Glutamatergic neuron (in vitro differentiated cells): ENCODE measurements at regions not wholly inside any gene's neighbourhood (a gene's known extent, or its start where the extent isn't known, plus 50 kb on each side); places are given as distances from the start of the nearest gene placed in this dataset.

Source experiments
- DNase-seq: peaks from one replicate; pipeline ENCODE4 v3.0.0; 2022
- H3K27ac Mint-ChIP-seq: one replicate; pipeline ENCODE4 v1.8.0; 2020; ENCODE audit warnings: mild to moderate bottlenecking, mixed read lengths, inconsistent platforms; ENCODE audit not compliant: unreplicated experiment
- H3K27me3 Mint-ChIP-seq: one replicate; pipeline ENCODE4 v1.8.0; 2020; ENCODE audit warnings: mild to moderate bottlenecking, moderate library complexity, mixed read lengths, inconsistent platforms; ENCODE audit not compliant: unreplicated experiment
- H3K36me3 Mint-ChIP-seq: one replicate; pipeline ENCODE4 v1.8.0; 2020; ENCODE audit warnings: mild to moderate bottlenecking, mixed read lengths, inconsistent platforms; ENCODE audit not compliant: unreplicated experiment
- H3K4me1 Mint-ChIP-seq: one replicate; pipeline ENCODE4 v1.8.0; 2020; ENCODE audit warnings: mild to moderate bottlenecking, low read depth, mixed read lengths, inconsistent platforms; ENCODE audit not compliant: unreplicated experiment
- H3K4me3 Mint-ChIP-seq: one replicate; pipeline ENCODE4 v1.8.0; 2020; ENCODE audit warnings: mild to moderate bottlenecking, mixed read lengths, inconsistent platforms; ENCODE audit not compliant: unreplicated experiment
- H3K9me3 Mint-ChIP-seq: one replicate; pipeline ENCODE4 v1.8.0; 2020; ENCODE audit warnings: mild to moderate bottlenecking, moderate library complexity, mixed read lengths, inconsistent platforms; ENCODE audit not compliant: unreplicated experiment
- TF ChIP-seq, protein P1 (sequence below): fragments of 200-600 bp; sonication (generic); IDR thresholded peaks from one replicate; pipeline ENCODE4 v1.5.0; 2021; ENCODE audit not compliant: partially characterized antibody, unreplicated experiment

DNA sequence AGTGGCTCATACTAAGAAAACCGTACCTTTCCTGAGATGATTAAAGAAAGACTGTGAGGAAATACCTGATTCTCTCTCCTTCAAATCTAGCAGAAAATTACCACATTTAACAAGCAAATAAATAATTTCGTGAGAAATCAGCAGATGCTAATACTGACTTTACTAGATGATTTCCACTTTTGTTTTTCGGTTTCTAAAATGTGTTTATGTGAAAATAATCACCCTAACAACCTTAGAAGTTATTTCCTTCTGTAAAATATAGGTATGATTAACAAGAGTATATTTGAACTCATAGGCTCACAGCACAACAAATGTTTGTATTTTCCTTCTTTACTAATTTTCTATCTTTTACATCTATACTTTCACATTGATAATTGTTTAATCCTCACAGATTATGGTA lies 594.1 kb upstream of the FAM98A start:
- Mint-ChIP-seq H3K9me3 (no peaks in the 10 kb centered on the region), H3K4me1 (peaks cover 5% of the 10 kb centered on the region), H3K4me3 (no peak overlapping the region), H3K27ac (no peak overlapping the region), H3K27me3 (no peaks in the 10 kb centered on the region), H3K36me3 (no peaks in the 10 kb centered on the region)
- TF ChIP-seq, protein P1, sequence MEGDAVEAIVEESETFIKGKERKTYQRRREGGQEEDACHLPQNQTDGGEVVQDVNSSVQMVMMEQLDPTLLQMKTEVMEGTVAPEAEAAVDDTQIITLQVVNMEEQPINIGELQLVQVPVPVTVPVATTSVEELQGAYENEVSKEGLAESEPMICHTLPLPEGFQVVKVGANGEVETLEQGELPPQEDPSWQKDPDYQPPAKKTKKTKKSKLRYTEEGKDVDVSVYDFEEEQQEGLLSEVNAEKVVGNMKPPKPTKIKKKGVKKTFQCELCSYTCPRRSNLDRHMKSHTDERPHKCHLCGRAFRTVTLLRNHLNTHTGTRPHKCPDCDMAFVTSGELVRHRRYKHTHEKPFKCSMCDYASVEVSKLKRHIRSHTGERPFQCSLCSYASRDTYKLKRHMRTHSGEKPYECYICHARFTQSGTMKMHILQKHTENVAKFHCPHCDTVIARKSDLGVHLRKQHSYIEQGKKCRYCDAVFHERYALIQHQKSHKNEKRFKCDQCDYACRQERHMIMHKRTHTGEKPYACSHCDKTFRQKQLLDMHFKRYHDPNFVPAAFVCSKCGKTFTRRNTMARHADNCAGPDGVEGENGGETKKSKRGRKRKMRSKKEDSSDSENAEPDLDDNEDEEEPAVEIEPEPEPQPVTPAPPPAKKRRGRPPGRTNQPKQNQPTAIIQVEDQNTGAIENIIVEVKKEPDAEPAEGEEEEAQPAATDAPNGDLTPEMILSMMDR: no peak
- no peak for DNase-seq

DNA sequence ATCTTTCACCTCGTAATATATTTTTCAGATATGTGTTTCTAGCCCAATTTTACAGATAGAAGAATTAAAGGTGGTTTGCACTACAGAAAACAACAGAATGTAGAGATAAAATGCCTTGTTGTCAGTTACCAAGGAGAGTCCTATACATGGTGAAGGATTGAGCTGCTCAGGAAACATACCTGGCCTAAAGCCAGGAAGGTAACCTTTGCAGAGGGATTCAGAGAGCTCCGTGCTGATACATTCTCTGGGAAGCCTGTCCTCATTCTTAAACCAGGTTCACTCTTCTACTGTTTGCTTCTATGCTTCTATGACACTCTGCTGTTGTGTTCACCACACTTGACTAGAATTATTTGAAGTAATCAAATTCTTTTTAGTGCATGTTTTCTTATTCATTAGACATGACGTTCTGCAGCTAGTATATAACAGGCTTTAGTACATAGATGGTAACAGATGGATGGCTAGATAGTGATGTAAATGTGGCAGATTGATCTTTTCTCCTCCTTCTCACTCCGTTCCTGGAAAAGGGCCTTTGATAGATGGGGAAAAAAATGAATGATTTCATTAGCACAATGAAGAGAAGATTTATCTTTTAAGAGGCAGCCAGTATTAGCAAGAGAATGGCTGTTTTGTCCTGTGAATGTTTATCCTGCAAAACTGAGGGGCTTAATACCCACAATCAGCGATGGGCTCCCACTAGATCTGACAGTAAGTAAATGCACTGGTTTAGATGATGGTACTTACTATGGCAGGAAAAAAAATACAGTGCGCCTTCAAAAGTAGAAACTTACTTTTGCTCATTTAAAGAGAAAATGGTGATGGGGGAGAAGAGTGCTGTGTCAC lies 589.6 kb upstream of the FAM98A start:
- Mint-ChIP-seq H3K36me3 (no peaks in the 10 kb centered on the region), H3K4me3 (no peak overlapping the region), H3K9me3 (no peaks in the 10 kb centered on the region), H3K27ac (no peak overlapping the region), H3K4me1 (peaks cover 5% of the 10 kb centered on the region), H3K27me3 (no peaks in the 10 kb centered on the region)
- DNase-seq: no peak
- TF ChIP-seq, protein P1: no peak

DNA sequence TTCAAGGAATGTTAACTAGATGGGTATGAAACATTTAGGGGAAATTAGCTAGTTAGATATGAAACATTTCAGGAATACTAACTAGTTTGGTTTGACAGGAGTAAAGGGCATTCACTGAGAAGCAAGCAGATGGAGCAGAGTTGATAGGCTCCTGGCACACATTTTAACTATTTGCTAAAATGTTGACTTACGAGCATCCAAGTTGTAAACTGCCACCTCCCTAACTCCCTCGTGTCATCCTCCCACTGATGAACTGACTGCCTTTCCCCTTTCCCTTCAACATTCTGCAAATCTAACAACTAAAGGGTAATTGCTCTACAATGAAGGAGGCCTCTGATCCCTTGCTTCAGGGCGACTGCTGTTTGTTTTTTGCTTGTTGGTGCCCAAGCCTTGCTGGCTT lies 580.4 kb upstream of the FAM98A start:
- no peak for DNase-seq
- Mint-ChIP-seq H3K4me1 (no peaks in the 10 kb centered on the region), H3K4me3 (no peak overlapping the region), H3K9me3 (no peaks in the 10 kb centered on the region), H3K27ac (no peak overlapping the region), H3K36me3 (no peaks in the 10 kb centered on the region), H3K27me3 (no peaks in the 10 kb centered on the region)
- TF ChIP-seq, protein P1: no peak

DNA sequence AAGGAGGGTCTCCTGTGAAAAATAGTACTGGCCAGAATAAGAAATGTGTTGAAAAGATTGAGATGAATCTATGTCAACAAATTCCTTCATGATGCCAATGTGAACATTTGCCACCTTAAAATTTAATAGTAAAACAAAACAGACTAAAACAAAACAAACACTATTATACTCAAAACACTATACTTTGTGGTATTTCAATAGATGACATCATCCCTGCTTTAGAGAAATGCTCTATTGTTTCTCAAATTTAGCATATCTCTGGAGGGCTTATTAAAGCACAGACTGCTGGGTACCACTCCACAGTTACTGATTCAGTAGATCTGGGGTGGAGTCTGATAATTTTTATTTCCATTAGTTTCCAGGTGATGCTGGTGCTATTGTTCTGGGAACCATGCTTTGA lies 579.4 kb upstream of the FAM98A start:
- no peaks in the 10 kb centered on the region for H3K36me3 Mint-ChIP-seq
- TF ChIP-seq, protein P1: no peak

DNA sequence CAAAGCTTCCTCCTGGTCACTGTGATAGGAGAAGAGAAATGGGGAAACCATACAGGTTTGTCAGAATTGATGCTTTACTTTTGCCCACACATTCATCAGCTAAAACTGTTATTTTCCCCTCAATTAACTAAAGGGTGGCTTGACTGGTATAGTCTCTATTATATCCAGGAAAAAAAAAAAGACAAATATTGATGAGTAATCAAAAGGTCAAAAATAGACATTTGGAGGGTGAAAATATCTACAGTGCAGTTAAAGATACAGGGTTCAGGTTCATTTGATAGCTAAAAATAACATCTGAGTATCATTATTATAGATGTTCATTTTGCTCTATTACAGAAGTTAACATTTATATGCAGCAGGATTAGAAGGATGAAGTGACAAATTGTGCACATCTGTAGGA lies 577.6 kb upstream of the FAM98A start:
- Mint-ChIP-seq H3K9me3 (no peaks in the 10 kb centered on the region), H3K27ac (no peak overlapping the region), H3K27me3 (no peaks in the 10 kb centered on the region), H3K4me1 (no peaks in the 10 kb centered on the region), H3K36me3 (no peaks in the 10 kb centered on the region), H3K4me3 (no peak overlapping the region)
- no peak for DNase-seq
- TF ChIP-seq, protein P1: no peak

More for the DNA sequence above, 579.4 kb upstream of the FAM98A start:
- DNase-seq: no peak
- no peaks in the 10 kb centered on the region for H3K27me3 Mint-ChIP-seq
- no peaks in the 10 kb centered on the region for H3K4me1 Mint-ChIP-seq
- H3K9me3 Mint-ChIP-seq: no peaks in the 10 kb centered on the region
- no peak overlapping the region for H3K4me3 Mint-ChIP-seq
- no peak overlapping the region for H3K27ac Mint-ChIP-seq
